ENCODE measurements at regions not wholly inside any gene's neighbourhood (a gene's known extent, or its start where the extent isn't known, plus 50 kb on each side); places are given as distances from the start of the nearest gene placed in this dataset.
A peak's percentile ranks its signal among the peaks of the same experiment; 100 is the strongest.

DNA sequence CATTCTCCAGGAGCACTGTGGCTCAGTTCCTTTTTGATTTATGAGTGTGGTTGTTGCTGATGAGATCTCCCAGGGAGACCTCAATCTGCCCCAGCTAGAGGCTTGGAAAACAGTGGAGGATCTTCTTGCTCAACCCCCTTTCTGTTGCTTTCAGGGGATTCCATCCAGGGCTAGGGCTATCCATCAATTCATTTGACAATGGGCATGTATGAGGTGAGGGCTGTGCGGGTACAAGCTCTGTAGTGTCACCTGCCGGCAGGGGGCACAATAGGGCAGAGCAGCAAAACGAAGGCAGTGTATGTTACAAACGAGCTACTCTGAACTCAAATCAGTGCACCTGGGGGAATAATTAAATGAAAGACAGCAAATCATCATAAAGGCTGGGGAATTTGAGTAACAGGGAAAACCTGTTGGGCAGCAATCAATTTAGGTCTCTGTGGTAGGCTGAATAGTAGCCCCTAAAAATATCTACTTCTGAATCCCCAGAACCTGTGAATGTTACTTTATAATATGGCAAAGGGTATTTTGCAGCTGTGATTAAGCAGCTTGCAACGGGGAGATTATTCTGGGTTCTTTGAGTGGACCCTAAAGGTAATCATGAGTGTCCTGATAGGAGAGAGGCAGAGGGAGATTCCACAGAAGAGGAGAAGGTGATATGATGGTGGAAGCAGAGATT is 170.3 kb upstream of the ZBED5 start:
- no peak for TF ChIP-seq EZH2phosphoT487 (IDR thresholded peaks at IDR 0.05; ENCODE audit: borderline replicate concordance, low read depth, low read length)
- TF ChIP-seq, protein P1, sequence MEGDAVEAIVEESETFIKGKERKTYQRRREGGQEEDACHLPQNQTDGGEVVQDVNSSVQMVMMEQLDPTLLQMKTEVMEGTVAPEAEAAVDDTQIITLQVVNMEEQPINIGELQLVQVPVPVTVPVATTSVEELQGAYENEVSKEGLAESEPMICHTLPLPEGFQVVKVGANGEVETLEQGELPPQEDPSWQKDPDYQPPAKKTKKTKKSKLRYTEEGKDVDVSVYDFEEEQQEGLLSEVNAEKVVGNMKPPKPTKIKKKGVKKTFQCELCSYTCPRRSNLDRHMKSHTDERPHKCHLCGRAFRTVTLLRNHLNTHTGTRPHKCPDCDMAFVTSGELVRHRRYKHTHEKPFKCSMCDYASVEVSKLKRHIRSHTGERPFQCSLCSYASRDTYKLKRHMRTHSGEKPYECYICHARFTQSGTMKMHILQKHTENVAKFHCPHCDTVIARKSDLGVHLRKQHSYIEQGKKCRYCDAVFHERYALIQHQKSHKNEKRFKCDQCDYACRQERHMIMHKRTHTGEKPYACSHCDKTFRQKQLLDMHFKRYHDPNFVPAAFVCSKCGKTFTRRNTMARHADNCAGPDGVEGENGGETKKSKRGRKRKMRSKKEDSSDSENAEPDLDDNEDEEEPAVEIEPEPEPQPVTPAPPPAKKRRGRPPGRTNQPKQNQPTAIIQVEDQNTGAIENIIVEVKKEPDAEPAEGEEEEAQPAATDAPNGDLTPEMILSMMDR (conservative IDR thresholded peaks at IDR 0.05; ENCODE audit: low read length), result peak; percentile 96
- Histone ChIP-seq H3K9me2 (ENCODE audit: insufficient read depth, low read length) (no peaks in the 10 kb centered on the region), H3K79me2 (ENCODE audit: insufficient read depth, low read depth, low read length) (no peaks in the 10 kb centered on the region), H4K20me1 (ENCODE audit: insufficient read depth, low read length) (no peaks in the 10 kb centered on the region), H3K4me2 (ENCODE audit: low read length) (no peak overlapping the region), H3K4me1 (ENCODE audit: insufficient read depth, low read length, poor library complexity, severe bottlenecking) (no peaks in the 10 kb centered on the region), H3K36me3 (ENCODE audit: insufficient read depth, low read length) (no peaks in the 10 kb centered on the region), H3K27ac (ENCODE audit: low read depth, low read length, poor library complexity, severe bottlenecking) (no peak overlapping the region), H3K4me3 (ENCODE audit: low read depth, low read length, poor library complexity, severe bottlenecking) (no peak overlapping the region), H3K9me3 (ENCODE audit: low read length) (no peaks in the 10 kb centered on the region), H2AFZ (ENCODE audit: low read length) (no peak overlapping the region)
- intact Hi-C loops (cut with micrococcal nuclease; ENCODE audit: unreplicated experiment), result loop anchor here (1.0 kb wide), 1 partner anchor 759 kb away; no protein-coding TSS in a partner anchor
- ChIA-PET POLR2A (interaction anchor here (0.5 to 1.0 kb wide), 2 partner anchors 46 to 108 kb away, joined by 3 to 5 read pairs; no protein-coding TSS in a partner anchor), CTCF (ENCODE audit: unreplicated experiment) (interaction anchor here (0.8 kb wide), 1 partner anchor 237 kb away, joined by 3 read pairs; no protein-coding TSS in a partner anchor)
- BruUV-seq (replicated peaks), result no TSS peak
- DNase-seq (ENCODE audit: low spot score), result peak; percentile 65

DNA sequence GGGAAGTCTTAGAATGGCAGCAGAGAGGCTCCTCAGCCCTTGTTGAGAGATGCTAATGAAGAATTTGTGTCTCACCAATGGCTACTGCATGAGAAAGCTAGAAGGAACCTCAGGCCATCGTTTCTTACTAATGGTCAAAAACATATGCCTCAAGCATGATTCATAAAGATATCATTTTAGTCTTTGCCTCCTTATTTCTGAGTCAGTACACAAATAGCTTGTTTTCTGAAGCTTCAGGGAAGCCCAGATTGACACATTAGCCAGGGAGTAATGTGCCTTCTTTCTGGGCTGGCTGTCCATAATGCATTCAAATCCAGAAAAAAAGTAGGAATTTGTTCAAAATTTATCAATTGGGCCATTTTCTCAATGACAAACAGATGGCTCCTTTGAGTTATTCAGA is 169.4 kb upstream of the ZBED5 start:
- CTCF ChIA-PET (ENCODE audit: unreplicated experiment), result interaction anchor here (0.8 kb wide), 1 partner anchor 236 kb away, joined by 3 read pairs; no protein-coding TSS in a partner anchor
- Histone ChIP-seq H2AFZ (ENCODE audit: low read length) (no peak overlapping the region), H3K4me1 (ENCODE audit: insufficient read depth, low read length, poor library complexity, severe bottlenecking) (no peaks in the 10 kb centered on the region), H3K36me3 (ENCODE audit: insufficient read depth, low read length) (no peaks in the 10 kb centered on the region), H3K27ac (ENCODE audit: low read depth, low read length, poor library complexity, severe bottlenecking) (no peak overlapping the region), H4K20me1 (ENCODE audit: insufficient read depth, low read length) (no peaks in the 10 kb centered on the region), H3K4me3 (ENCODE audit: low read depth, low read length, poor library complexity, severe bottlenecking) (no peak overlapping the region), H3K9me3 (ENCODE audit: low read length) (no peaks in the 10 kb centered on the region), H3K79me2 (ENCODE audit: insufficient read depth, low read depth, low read length) (no peaks in the 10 kb centered on the region), H3K9me2 (ENCODE audit: insufficient read depth, low read length) (no peaks in the 10 kb centered on the region), H3K4me2 (ENCODE audit: low read length) (no peak overlapping the region)
- POLR2A ChIA-PET, result interaction anchor here (1.3 kb wide), 1 partner anchor 11 kb away, joined by 4 read pairs; no protein-coding TSS in a partner anchor
- BruUV-seq (replicated peaks), result no TSS peak
- DNase-seq (ENCODE audit: low spot score), result no peak
- no peak for TF ChIP-seq EZH2phosphoT487 (IDR thresholded peaks at IDR 0.05; ENCODE audit: borderline replicate concordance, low read depth, low read length)
- TF ChIP-seq, protein P1 (conservative IDR thresholded peaks at IDR 0.05; ENCODE audit: low read length), result no peak
- intact Hi-C loops (cut with micrococcal nuclease; ENCODE audit: unreplicated experiment), result no loop called here

DNA sequence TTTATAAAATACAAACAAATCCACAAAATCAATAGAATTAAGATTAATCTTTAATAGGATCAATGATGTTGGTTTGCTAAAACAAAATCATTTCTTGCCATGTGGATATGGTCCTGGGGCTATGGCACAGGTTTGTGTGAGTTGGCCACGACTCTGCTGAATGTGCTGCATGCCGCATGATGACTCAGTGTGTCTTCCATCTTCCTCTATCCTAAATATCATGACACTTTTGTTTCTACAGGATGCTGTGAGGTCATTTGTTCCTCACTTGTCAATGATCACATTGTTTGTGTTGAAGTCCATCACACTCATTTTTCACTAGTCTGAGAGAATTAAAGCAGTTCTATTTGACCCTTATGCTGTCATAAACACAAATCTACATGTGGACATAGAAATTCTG is 167.2 kb upstream of the ZBED5 start:
- intact Hi-C loops (cut with micrococcal nuclease; ENCODE audit: unreplicated experiment), result no loop called here
- no peak overlapping the region for H2AFZ ChIP-seq (ENCODE audit: low read length)
- H3K79me2 ChIP-seq (ENCODE audit: insufficient read depth, low read depth, low read length), result no peaks in the 10 kb centered on the region
- POLR2A ChIA-PET, result no interaction called here
- TF ChIP-seq EZH2phosphoT487 (IDR thresholded peaks at IDR 0.05; ENCODE audit: borderline replicate concordance, low read depth, low read length), result no peak
- TF ChIP-seq, protein P1 (conservative IDR thresholded peaks at IDR 0.05; ENCODE audit: low read length), result no peak
- BruUV-seq (replicated peaks), result no TSS peak
- no peaks in the 10 kb centered on the region for H3K9me2 ChIP-seq (ENCODE audit: insufficient read depth, low read length)
- no peak overlapping the region for H3K4me2 ChIP-seq (ENCODE audit: low read length)
- CTCF ChIA-PET (ENCODE audit: unreplicated experiment), result interaction anchor here (1.0 kb wide), 1 partner anchor 232 kb away, joined by 3 read pairs; no protein-coding TSS in a partner anchor
- no peaks in the 10 kb centered on the region for H4K20me1 ChIP-seq (ENCODE audit: insufficient read depth, low read length)
- H3K36me3 ChIP-seq (ENCODE audit: insufficient read depth, low read length), result no peaks in the 10 kb centered on the region
- H3K4me1 ChIP-seq (ENCODE audit: insufficient read depth, low read length, poor library complexity, severe bottlenecking), result no peaks in the 10 kb centered on the region
- no peaks in the 10 kb centered on the region for H3K9me3 ChIP-seq (ENCODE audit: low read length)
- H3K27ac ChIP-seq (ENCODE audit: low read depth, low read length, poor library complexity, severe bottlenecking), result no peak overlapping the region
- no peak for DNase-seq (ENCODE audit: low spot score)
- H3K4me3 ChIP-seq (ENCODE audit: low read depth, low read length, poor library complexity, severe bottlenecking), result no peak overlapping the region

All from OCI-LY7 (cell line).